PC-9 (cell line): ENCODE measurements at regions not wholly inside any gene's neighbourhood (a gene's known extent, or its start where the extent isn't known, plus 50 kb on each side); places are given as distances from the start of the nearest gene placed in this dataset.

ENCODE experiments used
- BruUV-seq: library from RNA; stranded (reverse); fragments of 400-500 nt; replicated peaks from 2 replicates; lab custom pipeline; 2021; lab: Mats Ljungman, UMichigan
- CTCF ChIA-PET: fragments of 300-600 bp; sonication (Branson Sonifier 250); formaldehyde crosslinking; loops from one replicate; lab custom pipeline; 2022; ENCODE audit warnings: antibody characterized with exemption; lab: Charles Lee
- POLR2A ChIA-PET: fragments of 300-600 bp; sonication (Branson Sonifier 250); formaldehyde crosslinking; loops from one replicate; lab custom pipeline; 2022; ENCODE audit warnings: antibody characterized with exemption; ENCODE audit not compliant: unreplicated experiment; lab: Charles Lee
- DNase-seq, 2 experiments: peaks; one replicate each; pipeline versions ENCODE4 v3.0.0 to v3.0.0-alpha.2; 2015 to 2022; ENCODE audit warnings: mixed read lengths in 1 of 2
- H2AFZ ChIP-seq: fragments of 200-600 bp; sonication (generic); 2 replicates; pipeline ENCODE4 v1.8.1; 2017; ENCODE audit warnings: antibody characterized with exemption
- H3F3A ChIP-seq: fragments of 200-600 bp; sonication (generic); 2 replicates; pipeline ENCODE4 v1.8.1; 2017; ENCODE audit warnings: antibody characterized with exemption, mild to moderate bottlenecking, low read depth; ENCODE audit not compliant: insufficient read depth
- H3K27ac ChIP-seq: fragments of 200-600 bp; sonication (generic); 2 replicates; pipeline ENCODE4 v1.6.1; 2016; ENCODE audit warnings: mixed run types
- H3K27me3 ChIP-seq: fragments of 200-600 bp; sonication (generic); 2 replicates; pipeline ENCODE4 v1.6.1; 2016; ENCODE audit warnings: low read depth, mixed run types; ENCODE audit not compliant: insufficient read depth
- H3K36me3 ChIP-seq: fragments of 200-600 bp; sonication (generic); 2 replicates; pipeline ENCODE4 v1.6.1; 2016; ENCODE audit warnings: low read depth, mixed run types
- H3K4me1 ChIP-seq: fragments of 200-600 bp; sonication (generic); replicated peaks from 2 replicates; pipeline ENCODE4 v1.6.1; 2016; ENCODE audit warnings: mixed run types; ENCODE audit not compliant: insufficient read depth
- H3K4me2 ChIP-seq: fragments of 200-600 bp; sonication (generic); 2 replicates; pipeline ENCODE4 v1.6.1; 2017; ENCODE audit warnings: mixed run types
- H3K4me3 ChIP-seq: fragments of 200-600 bp; sonication (generic); 2 replicates; pipeline ENCODE4 v1.6.1; 2016; ENCODE audit warnings: mixed run types
- H3K79me2 ChIP-seq: fragments of 200-600 bp; sonication (generic); 2 replicates; pipeline ENCODE4 v1.6.1; 2017; ENCODE audit warnings: low read depth, mixed run types
- H3K9me2 ChIP-seq: fragments of 200-600 bp; sonication (generic); 2 replicates; pipeline ENCODE4 v1.8.1; 2017; ENCODE audit warnings: mild to moderate bottlenecking; ENCODE audit not compliant: insufficient read depth
- H3K9me3 ChIP-seq: fragments of 200-600 bp; sonication (generic); 2 replicates; pipeline ENCODE4 v1.8.1; 2016; ENCODE audit warnings: low read depth; ENCODE audit not compliant: insufficient read depth
- H4K20me1 ChIP-seq: fragments of 200-600 bp; sonication (generic); 2 replicates; pipeline ENCODE4 v1.8.1; 2017; ENCODE audit not compliant: insufficient read depth
- CTCF ChIP-seq: fragments of 200-600 bp; sonication (generic); conservative IDR thresholded peaks from 2 replicates; pipeline ENCODE4 v1.6.1; 2017; ENCODE audit warnings: mixed run types, antibody characterized with exemption, mild to moderate bottlenecking, moderate library complexity
- EZH2 ChIP-seq: fragments of 200-600 bp; sonication (generic); IDR thresholded peaks from 2 replicates; pipeline ENCODE4 v1.8.0; 2017; ENCODE audit warnings: antibody characterized with exemption, low read depth
- intact Hi-C: fragments of 100-400 bp; cut with micrococcal nuclease; formaldehyde crosslinking; loops from one replicate; pipeline ENCODE4 v1.10.0; 2022; ENCODE audit not compliant: unreplicated experiment

- intact Hi-C loops: no loop called here
Observed at GRCh38 chr4:123893011-123893981, 496.7 kb downstream of the SPRY1 start.

GRCh38 chr4:123896446-123897071, 500.0 kb downstream of the SPRY1 start:
- H3K36me3 ChIP-seq: no peaks in the 10 kb centered on the region
- H3K27me3 ChIP-seq: no peaks in the 10 kb centered on the region
- TF ChIP-seq EZH2: no peak
- TF ChIP-seq CTCF: no peak
- ChIA-PET CTCF (no interaction called here), POLR2A (no interaction called here)
- no TSS peak for BruUV-seq
- H3K4me1 ChIP-seq: no peaks in the 10 kb centered on the region
- no peak overlapping the region for H3K27ac ChIP-seq
- H3K9me3 ChIP-seq: no peaks in the 10 kb centered on the region
- peak overlapping the region; percentile 42; the same call in 1 of the 2 replicates for H2AFZ ChIP-seq
- H3K79me2 ChIP-seq: no peaks in the 10 kb centered on the region
- H3K4me2 ChIP-seq: no peak overlapping the region
- no peaks in the 10 kb centered on the region for H4K20me1 ChIP-seq
- DNase-seq: no peak
- no peak overlapping the region for H3K4me3 ChIP-seq
- intact Hi-C loops: no loop called here
- no peaks in the 10 kb centered on the region for H3K9me2 ChIP-seq
- H3F3A ChIP-seq: no peaks in the 10 kb centered on the region

More at GRCh38 chr4:123893011-123893981, 496.7 kb downstream of the SPRY1 start:
- ChIA-PET CTCF (no interaction called here), POLR2A (no interaction called here)
- H3K27ac ChIP-seq: no peak overlapping the region
- H3K9me3 ChIP-seq: no peaks in the 10 kb centered on the region
- no peak overlapping the region for H3K4me3 ChIP-seq
- no peak overlapping the region for H2AFZ ChIP-seq
- DNase-seq: no peak
- no peaks in the 10 kb centered on the region for H4K20me1 ChIP-seq
- H3K79me2 ChIP-seq: no peaks in the 10 kb centered on the region
- no peak overlapping the region for H3K4me2 ChIP-seq
- BruUV-seq: no TSS peak
- no peaks in the 10 kb centered on the region for H3K4me1 ChIP-seq
- H3K9me2 ChIP-seq: no peaks in the 10 kb centered on the region
- H3K27me3 ChIP-seq: no peaks in the 10 kb centered on the region
- TF ChIP-seq CTCF (no peak), EZH2 (no peak)
- H3K36me3 ChIP-seq: no peaks in the 10 kb centered on the region
- no peaks in the 10 kb centered on the region for H3F3A ChIP-seq

GRCh38 chr4:123898946-123899666, 502.5 kb downstream of the SPRY1 start:
- no peak overlapping the region for H3K27ac ChIP-seq
- H3K36me3 ChIP-seq: no peaks in the 10 kb centered on the region
- no peak for TF ChIP-seq CTCF
- no peak for TF ChIP-seq EZH2
- ChIA-PET POLR2A (interaction anchor here (0.6 kb wide), 1 partner anchor 36 kb away, joined by 4 read pairs; no protein-coding TSS in a partner anchor), CTCF (no interaction called here)
- H3K9me2 ChIP-seq: no peaks in the 10 kb centered on the region
- no peak overlapping the region for H2AFZ ChIP-seq
- no peaks in the 10 kb centered on the region for H3K27me3 ChIP-seq
- DNase-seq: no peak
- H3K4me3 ChIP-seq: no peak overlapping the region
- no peaks in the 10 kb centered on the region for H4K20me1 ChIP-seq
- H3K4me1 ChIP-seq: no peaks in the 10 kb centered on the region
- no peak overlapping the region for H3K4me2 ChIP-seq
- no peaks in the 10 kb centered on the region for H3F3A ChIP-seq
- H3K79me2 ChIP-seq: no peaks in the 10 kb centered on the region
- no peaks in the 10 kb centered on the region for H3K9me3 ChIP-seq
- no TSS peak for BruUV-seq
- intact Hi-C loops: no loop called here
